GM12878 (cell line): ENCODE measurements at regions not wholly inside any gene's neighbourhood (a gene's known extent, or its start where the extent isn't known, plus 50 kb on each side); places are given as distances from the start of the nearest gene placed in this dataset.

Experiments
- ATAC-seq: fragments of 200-7000 bp; cut with Tn5 transposase; 3 replicates; pipeline ENCODE4 v1.9.1; 2020; ENCODE audit warnings: mild to moderate bottlenecking, moderate library complexity
- BruUV-seq: library from RNA; stranded (reverse); fragments of 400-500 nt; replicated peaks from 2 replicates; lab custom pipeline; 2021; lab: Mats Ljungman, UMichigan
- CTCF ChIA-PET: fragments of 300-600 bp; sonication (Branson Sonifier 250); formaldehyde crosslinking; extraction: SDS; loops from one replicate; lab custom pipeline; 2021; ENCODE audit warnings: inconsistent platforms; lab: Yijun Ruan, JAX
- POLR2A ChIA-PET: fragments of 350-600 bp; formaldehyde crosslinking; extraction: SDS; loops from one replicate; lab custom pipeline; 2021; ENCODE audit warnings: inconsistent platforms; lab: Charles Lee
- RAD21 ChIA-PET: fragments of 300-600 bp; sonication (Branson Sonifier 250); formaldehyde crosslinking; loops from one replicate; lab custom pipeline; 2023; ENCODE audit warnings: antibody characterized with exemption; ENCODE audit not compliant: unreplicated experiment; lab: Charles Lee
- SMC1A ChIA-PET: fragments of 300-600 bp; sonication (Branson Sonifier 250); formaldehyde crosslinking; loops from one replicate; lab custom pipeline; 2023; ENCODE audit not compliant: unreplicated experiment, uncharacterized antibody; lab: Charles Lee
- DNase-seq: peaks from one replicate; pipeline ENCODE4 v3.0.0-alpha.2; 2011; ENCODE audit warnings: low read depth, low spot score
- FAIRE-seq: peaks from 3 replicates; lab custom pipeline; 2011; peaks lifted over from hg19 to GRCh38; lab: Jason Lieb, UNC
- H2AFZ ChIP-seq: 2 replicates; pipeline ENCODE4 v1.6.0; 2011; ENCODE audit warnings: low read depth, low read length, control low read depth; ENCODE audit not compliant: control insufficient read depth
- H3K27ac ChIP-seq: 2 replicates; pipeline ENCODE4 v1.5.1; 2011; ENCODE audit warnings: control low read depth; ENCODE audit not compliant: control insufficient read depth, insufficient read depth
- H3K27me3 ChIP-seq, 2 experiments: replicated peaks in 1 of 2; 2 replicates each; pipeline versions ENCODE4 v1.6.0 to v1.6.1; 2011; ENCODE audit warnings: low read length in 1 of 2; ENCODE audit not compliant: control insufficient read depth in 2 of 2, insufficient read depth in 2 of 2
- H3K36me3 ChIP-seq, 2 experiments: 2 replicates each; pipeline ENCODE4 v1.5.1; 2011; ENCODE audit warnings: low read length in 1 of 2; ENCODE audit not compliant: control insufficient read depth in 2 of 2, insufficient read depth in 2 of 2
- H3K4me1 ChIP-seq: 2 replicates; pipeline ENCODE4 v1.6.1; 2011; ENCODE audit warnings: mild to moderate bottlenecking, low read length, moderate library complexity, mixed read lengths; ENCODE audit not compliant: control insufficient read depth, insufficient read depth
- H3K4me2 ChIP-seq: 2 replicates; pipeline ENCODE4 v1.6.0; 2011; ENCODE audit warnings: control low read depth; ENCODE audit not compliant: control insufficient read depth, insufficient read depth
- H3K4me3 ChIP-seq: fragments of 200-600 bp; sonication (generic); 2 replicates; pipeline ENCODE4 v1.5.1; 2016
- H3K79me2 ChIP-seq: 2 replicates; pipeline ENCODE4 v1.6.0; 2011; ENCODE audit warnings: low read length; ENCODE audit not compliant: control insufficient read depth, insufficient read depth
- H3K9ac ChIP-seq: 2 replicates; pipeline ENCODE4 v1.8.0; 2011; ENCODE audit warnings: low read length, control low read depth, mixed read lengths; ENCODE audit not compliant: control insufficient read depth, insufficient read depth
- H3K9me3 ChIP-seq: replicated peaks from 3 replicates; pipeline ENCODE4 v1.5.1; 2011; ENCODE audit warnings: mild to moderate bottlenecking, low read length; ENCODE audit not compliant: control insufficient read depth, insufficient read depth
- H4K20me1 ChIP-seq: 2 replicates; pipeline ENCODE4 v1.6.0; 2011; ENCODE audit not compliant: control insufficient read depth, insufficient read depth
- BCL11A ChIP-seq: IDR thresholded peaks from 2 replicates; pipeline ENCODE4 v1.6.1; 2011; ENCODE audit warnings: low read depth, low read length
- BMI1 ChIP-seq: fragments of 450-650 bp; IDR thresholded peaks from 2 replicates; pipeline ENCODE4 v1.6.1; 2016; ENCODE audit warnings: mild to moderate bottlenecking, moderate library complexity, borderline replicate concordance
- CHD1 ChIP-seq: IDR thresholded peaks from 2 replicates; pipeline ENCODE4 v1.6.1; 2012; ENCODE audit warnings: low read depth, low read length, improper control_type of control experiment
- EED ChIP-seq: sonication (generic); IDR thresholded peaks from 2 replicates; pipeline ENCODE4 v1.6.1; 2016; ENCODE audit warnings: antibody characterized with exemption, low read depth
- EGR1 ChIP-seq, 2 experiments: IDR thresholded peaks; 1 replicate in 1 of 2; 2 replicates in 1 of 2; pipeline ENCODE4 v1.6.1; 2011 to 2012; ENCODE audit warnings: low read depth in 2 of 2, low read length in 2 of 2, borderline replicate concordance in 1 of 2, mild to moderate bottlenecking in 1 of 2, moderate library complexity in 1 of 2
- KDM1A ChIP-seq: fragments of 200-600 bp; sonication (generic); IDR thresholded peaks from 2 replicates; pipeline ENCODE4 v1.6.1; 2016; ENCODE audit warnings: borderline replicate concordance
- KLF5 ChIP-seq: fragments of 450-650 bp; IDR thresholded peaks from 2 replicates; pipeline ENCODE4 v1.6.1; 2014; ENCODE audit warnings: mild to moderate bottlenecking; ENCODE audit not compliant: partially characterized antibody
- MEF2B ChIP-seq: fragments of 450-650 bp; IDR thresholded peaks from 2 replicates; pipeline ENCODE4 v1.6.1; 2018; ENCODE audit warnings: mild to moderate bottlenecking, moderate library complexity; ENCODE audit not compliant: partially characterized antibody, poor library complexity, severe bottlenecking
- RAD51 ChIP-seq: fragments of 450-650 bp; IDR thresholded peaks from 2 replicates; pipeline ENCODE4 v1.6.1; 2016; ENCODE audit warnings: moderate library complexity, mild to moderate bottlenecking, inconsistent platforms
- TARDBP ChIP-seq: IDR thresholded peaks from 2 replicates; pipeline ENCODE4 v1.6.1; 2016; ENCODE audit warnings: borderline replicate concordance
- TCF3 ChIP-seq: IDR thresholded peaks from 2 replicates; pipeline ENCODE4 v1.6.1; 2012; ENCODE audit warnings: low read depth, mild to moderate bottlenecking, low read length, borderline replicate concordance; ENCODE audit not compliant: insufficient read depth
- WGBS: methylation state at CpG from one replicate; pipeline ENCODE4 v1.1.6; 2016; ENCODE audit warnings: low lambda C conversion rate; ENCODE audit not compliant: insufficient replicate concordance, insufficient coverage; ENCODE audit errors: missing lambda C conversion rate; 5-methylcytosine and 5-hydroxymethylcytosine counted together
- in situ Hi-C: fragments of 300-500 bp; cut with MboI; formaldehyde crosslinking; loops from 9 replicates; pipeline ENCODE4 v1.14.3; 2018; ENCODE audit warnings: mixed read lengths
- intact Hi-C: fragments of 100-400 bp; cut with micrococcal nuclease; formaldehyde crosslinking; loops from one replicate; pipeline ENCODE4 v1.14.2; 2022; ENCODE audit not compliant: unreplicated experiment
- TF ChIP-seq, protein P1 (sequence below): fragments of 450-650 bp; IDR thresholded peaks from 2 replicates; pipeline ENCODE4 v1.6.1; 2017; ENCODE audit warnings: antibody characterized with exemption, mild to moderate bottlenecking, moderate library complexity
- TF ChIP-seq, protein P2 (sequence below): fragments of 450-650 bp; IDR thresholded peaks from 2 replicates; pipeline ENCODE4 v1.6.1; 2018; ENCODE audit warnings: borderline replicate concordance, mild to moderate bottlenecking; ENCODE audit not compliant: partially characterized antibody
- TF ChIP-seq, protein P3 (sequence below), 3 experiments: IDR thresholded peaks in 2 of 3; conservative IDR thresholded peaks in 1 of 3; 2 replicates each; pipeline ENCODE4 v1.5.1; 2011; ENCODE audit warnings: low read depth in 3 of 3, low read length in 3 of 3, mild to moderate bottlenecking in 3 of 3, control low read depth in 2 of 3, moderate library complexity in 2 of 3, inconsistent platforms in 1 of 3, mixed read lengths in 1 of 3; ENCODE audit not compliant: control insufficient read depth in 2 of 3, insufficient read depth in 1 of 3; ENCODE audit errors: extremely low read depth in 1 of 3
- TF ChIP-seq, protein P4 (sequence below): IDR thresholded peaks from 2 replicates; pipeline ENCODE4 v1.6.1; 2011; ENCODE audit warnings: borderline replicate concordance, low read depth, mild to moderate bottlenecking, moderate library complexity, low read length; ENCODE audit not compliant: insufficient read depth, poor library complexity, severe bottlenecking

DNA sequence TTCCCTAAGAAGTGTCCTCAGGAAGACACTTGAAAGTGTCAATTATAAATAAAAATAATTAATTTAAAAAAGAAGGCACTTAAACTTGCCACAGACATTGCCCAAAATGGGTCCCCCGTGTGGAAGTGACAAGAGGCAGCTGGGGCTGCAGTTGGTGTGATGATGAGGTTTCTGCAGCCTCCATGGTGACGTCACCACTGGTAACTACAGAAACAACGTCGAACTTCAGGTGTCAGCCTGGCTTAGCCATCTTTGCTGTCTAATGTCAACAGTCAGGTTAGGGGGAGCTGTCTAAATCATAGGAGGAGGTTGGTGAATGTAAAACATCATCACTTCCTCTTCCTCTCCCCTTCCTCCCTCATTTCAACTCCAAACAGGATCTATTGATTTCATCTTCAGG, 328.6 kb downstream of the MN1 start:
- BruUV-seq, result no TSS peak
- no peaks in the 10 kb centered on the region for H3K27me3 ChIP-seq
- H3K4me2 ChIP-seq, result no peak overlapping the region
- TF ChIP-seq BMI1 (no peak), RAD51 (no peak), BCL11A (no peak), KDM1A (no peak), EGR1 (IDR thresholded peaks at IDR 0.05; ENCODE audit: borderline replicate concordance in 1 of 2, low read depth in 2 of 2, low read length in 2 of 2) (no peak), EED (no peak), CHD1 (no peak), KLF5 (no peak), TARDBP (no peak), MEF2B (no peak), TCF3 (no peak)
- TF ChIP-seq, protein P1, sequence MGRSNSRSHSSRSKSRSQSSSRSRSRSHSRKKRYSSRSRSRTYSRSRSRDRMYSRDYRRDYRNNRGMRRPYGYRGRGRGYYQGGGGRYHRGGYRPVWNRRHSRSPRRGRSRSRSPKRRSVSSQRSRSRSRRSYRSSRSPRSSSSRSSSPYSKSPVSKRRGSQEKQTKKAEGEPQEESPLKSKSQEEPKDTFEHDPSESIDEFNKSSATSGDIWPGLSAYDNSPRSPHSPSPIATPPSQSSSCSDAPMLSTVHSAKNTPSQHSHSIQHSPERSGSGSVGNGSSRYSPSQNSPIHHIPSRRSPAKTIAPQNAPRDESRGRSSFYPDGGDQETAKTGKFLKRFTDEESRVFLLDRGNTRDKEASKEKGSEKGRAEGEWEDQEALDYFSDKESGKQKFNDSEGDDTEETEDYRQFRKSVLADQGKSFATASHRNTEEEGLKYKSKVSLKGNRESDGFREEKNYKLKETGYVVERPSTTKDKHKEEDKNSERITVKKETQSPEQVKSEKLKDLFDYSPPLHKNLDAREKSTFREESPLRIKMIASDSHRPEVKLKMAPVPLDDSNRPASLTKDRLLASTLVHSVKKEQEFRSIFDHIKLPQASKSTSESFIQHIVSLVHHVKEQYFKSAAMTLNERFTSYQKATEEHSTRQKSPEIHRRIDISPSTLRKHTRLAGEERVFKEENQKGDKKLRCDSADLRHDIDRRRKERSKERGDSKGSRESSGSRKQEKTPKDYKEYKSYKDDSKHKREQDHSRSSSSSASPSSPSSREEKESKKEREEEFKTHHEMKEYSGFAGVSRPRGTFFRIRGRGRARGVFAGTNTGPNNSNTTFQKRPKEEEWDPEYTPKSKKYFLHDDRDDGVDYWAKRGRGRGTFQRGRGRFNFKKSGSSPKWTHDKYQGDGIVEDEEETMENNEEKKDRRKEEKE, result no peak
- TF ChIP-seq, protein P2, sequence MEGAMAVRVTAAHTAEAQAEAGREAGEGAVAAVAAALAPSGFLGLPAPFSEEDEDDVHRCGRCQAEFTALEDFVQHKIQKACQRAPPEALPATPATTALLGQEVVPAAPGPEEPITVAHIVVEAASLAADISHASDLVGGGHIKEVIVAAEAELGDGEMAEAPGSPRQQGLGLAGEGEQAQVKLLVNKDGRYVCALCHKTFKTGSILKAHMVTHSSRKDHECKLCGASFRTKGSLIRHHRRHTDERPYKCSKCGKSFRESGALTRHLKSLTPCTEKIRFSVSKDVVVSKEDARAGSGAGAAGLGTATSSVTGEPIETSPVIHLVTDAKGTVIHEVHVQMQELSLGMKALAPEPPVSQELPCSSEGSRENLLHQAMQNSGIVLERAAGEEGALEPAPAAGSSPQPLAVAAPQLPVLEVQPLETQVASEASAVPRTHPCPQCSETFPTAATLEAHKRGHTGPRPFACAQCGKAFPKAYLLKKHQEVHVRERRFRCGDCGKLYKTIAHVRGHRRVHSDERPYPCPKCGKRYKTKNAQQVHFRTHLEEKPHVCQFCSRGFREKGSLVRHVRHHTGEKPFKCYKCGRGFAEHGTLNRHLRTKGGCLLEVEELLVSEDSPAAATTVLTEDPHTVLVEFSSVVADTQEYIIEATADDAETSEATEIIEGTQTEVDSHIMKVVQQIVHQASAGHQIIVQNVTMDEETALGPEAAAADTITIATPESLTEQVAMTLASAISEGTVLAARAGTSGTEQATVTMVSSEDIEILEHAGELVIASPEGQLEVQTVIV, result no peak
- TF ChIP-seq, protein P3, sequence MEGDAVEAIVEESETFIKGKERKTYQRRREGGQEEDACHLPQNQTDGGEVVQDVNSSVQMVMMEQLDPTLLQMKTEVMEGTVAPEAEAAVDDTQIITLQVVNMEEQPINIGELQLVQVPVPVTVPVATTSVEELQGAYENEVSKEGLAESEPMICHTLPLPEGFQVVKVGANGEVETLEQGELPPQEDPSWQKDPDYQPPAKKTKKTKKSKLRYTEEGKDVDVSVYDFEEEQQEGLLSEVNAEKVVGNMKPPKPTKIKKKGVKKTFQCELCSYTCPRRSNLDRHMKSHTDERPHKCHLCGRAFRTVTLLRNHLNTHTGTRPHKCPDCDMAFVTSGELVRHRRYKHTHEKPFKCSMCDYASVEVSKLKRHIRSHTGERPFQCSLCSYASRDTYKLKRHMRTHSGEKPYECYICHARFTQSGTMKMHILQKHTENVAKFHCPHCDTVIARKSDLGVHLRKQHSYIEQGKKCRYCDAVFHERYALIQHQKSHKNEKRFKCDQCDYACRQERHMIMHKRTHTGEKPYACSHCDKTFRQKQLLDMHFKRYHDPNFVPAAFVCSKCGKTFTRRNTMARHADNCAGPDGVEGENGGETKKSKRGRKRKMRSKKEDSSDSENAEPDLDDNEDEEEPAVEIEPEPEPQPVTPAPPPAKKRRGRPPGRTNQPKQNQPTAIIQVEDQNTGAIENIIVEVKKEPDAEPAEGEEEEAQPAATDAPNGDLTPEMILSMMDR (IDR thresholded peaks at IDR 0.05 in 2 of 3, conservative IDR thresholded peaks at IDR 0.05 in 1 of 3; ENCODE audit: control insufficient read depth in 2 of 3, extremely low read depth in 1 of 3, insufficient read depth in 1 of 3, low read depth in 3 of 3, low read length in 3 of 3), result no peak
- TF ChIP-seq, protein P4, sequence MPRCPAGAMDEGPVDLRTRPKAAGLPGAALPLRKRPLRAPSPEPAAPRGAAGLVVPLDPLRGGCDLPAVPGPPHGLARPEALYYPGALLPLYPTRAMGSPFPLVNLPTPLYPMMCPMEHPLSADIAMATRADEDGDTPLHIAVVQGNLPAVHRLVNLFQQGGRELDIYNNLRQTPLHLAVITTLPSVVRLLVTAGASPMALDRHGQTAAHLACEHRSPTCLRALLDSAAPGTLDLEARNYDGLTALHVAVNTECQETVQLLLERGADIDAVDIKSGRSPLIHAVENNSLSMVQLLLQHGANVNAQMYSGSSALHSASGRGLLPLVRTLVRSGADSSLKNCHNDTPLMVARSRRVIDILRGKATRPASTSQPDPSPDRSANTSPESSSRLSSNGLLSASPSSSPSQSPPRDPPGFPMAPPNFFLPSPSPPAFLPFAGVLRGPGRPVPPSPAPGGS, result no peak
- TF ChIP-seq, all 136 proteins: peak for 0
- H3K36me3 ChIP-seq, result no peaks in the 10 kb centered on the region
- ChIA-PET CTCF (interaction anchor here (0.6 kb wide), 1 partner anchor 148 kb away, joined by 3 read pairs; no protein-coding TSS in a partner anchor), POLR2A (no interaction called here), RAD21 (no interaction called here), SMC1A (interaction anchor here (0.5 kb wide), 1 partner anchor 63 kb away, joined by 3 read pairs; no protein-coding TSS in a partner anchor)
- no peak for DNase-seq
- intact Hi-C loops, result no loop called here
- no peak for ATAC-seq
- no peak overlapping the region for H3K27ac ChIP-seq
- H3K9ac ChIP-seq, result no peak overlapping the region
- no peak overlapping the region for H2AFZ ChIP-seq
- H4K20me1 ChIP-seq, result no peaks in the 10 kb centered on the region
- no peak for FAIRE-seq
- H3K4me1 ChIP-seq, result no peaks in the 10 kb centered on the region
- in situ Hi-C loops, result no loop called here
- 33% methylated on average over 4 of the region's 4 CpGs for WGBS
- no peaks in the 10 kb centered on the region for H3K79me2 ChIP-seq
- no peaks in the 10 kb centered on the region; the same call in 2 of the 3 replicates for H3K9me3 ChIP-seq
- no peak overlapping the region for H3K4me3 ChIP-seq
